Kasumi-1 (cell line): ENCODE measurements at regions not wholly inside any gene's neighbourhood (a gene's known extent, or its start where the extent isn't known, plus 50 kb on each side); places are given as distances from the start of the nearest gene placed in this dataset.
"Not testable (repeated sequence)": the region's sequence is repeated elsewhere in the genome, so short reads cannot be mapped to it uniquely, and the experiment has no call there.

ENCODE experiments used
- DNase-seq, 2 experiments: peaks; one replicate each; lab custom pipeline; 2025; lab: John Stamatoyannopoulos, UW

DNA sequence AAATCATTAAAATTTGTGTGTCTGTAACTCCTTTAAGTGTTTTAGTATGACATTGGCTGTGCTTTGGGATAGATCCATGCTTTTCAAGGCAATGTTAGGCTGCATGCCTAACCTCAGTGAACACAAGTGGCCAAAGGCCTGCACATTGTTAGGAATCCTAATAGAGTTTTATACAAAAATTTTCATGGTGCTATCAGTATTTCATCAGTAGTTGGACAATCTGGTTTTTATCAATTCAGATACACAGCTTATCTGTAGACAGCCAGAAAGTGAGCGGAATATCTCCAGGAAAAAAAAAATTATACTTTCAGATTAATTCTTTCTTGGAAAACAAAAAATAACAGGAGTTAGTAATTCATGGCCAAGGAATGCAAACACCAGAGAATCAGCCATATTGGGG, 324.0 kb upstream of the PDE3A start:
- DNase-seq = no peak

DNA sequence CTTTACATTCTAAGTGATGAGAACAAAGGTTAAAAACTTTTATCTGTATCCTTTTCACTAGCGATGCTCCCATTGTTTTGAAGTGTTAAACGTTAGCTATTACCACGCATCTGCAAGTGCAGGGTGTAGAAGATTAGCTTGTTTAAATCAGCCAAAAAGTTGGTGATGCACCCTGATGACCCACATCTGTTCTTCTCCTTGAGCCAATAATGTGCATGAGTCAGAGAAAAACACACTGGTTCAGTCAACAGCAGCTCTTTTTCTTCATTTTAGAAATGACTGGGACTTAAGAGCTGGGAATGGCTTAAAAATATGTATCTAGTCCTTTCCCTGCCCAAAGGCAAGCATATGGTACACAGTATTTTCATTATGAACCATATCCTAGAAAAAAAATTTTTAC, 323.5 kb upstream of the PDE3A start:
- DNase-seq = no peak

DNA sequence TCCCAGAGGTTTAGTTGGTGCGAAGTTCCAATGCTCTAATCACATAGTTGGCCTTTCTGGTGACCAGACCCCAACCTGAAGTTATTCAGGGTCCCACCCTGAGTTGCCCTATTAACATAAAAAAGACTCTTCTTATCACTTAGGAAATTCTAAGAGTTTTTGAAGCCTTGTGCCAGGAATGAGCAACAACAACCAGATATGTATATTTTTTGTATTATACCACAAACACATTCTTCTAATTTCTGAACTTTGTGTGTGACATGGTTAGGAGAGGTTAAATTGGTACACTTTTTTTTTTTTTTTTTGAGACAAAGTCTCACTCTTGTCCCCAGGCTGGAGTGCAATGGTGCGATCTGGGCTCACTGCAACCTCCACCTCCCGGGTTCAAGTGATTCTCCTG, 320.4 kb upstream of the PDE3A start:
- DNase-seq = no peak

DNA sequence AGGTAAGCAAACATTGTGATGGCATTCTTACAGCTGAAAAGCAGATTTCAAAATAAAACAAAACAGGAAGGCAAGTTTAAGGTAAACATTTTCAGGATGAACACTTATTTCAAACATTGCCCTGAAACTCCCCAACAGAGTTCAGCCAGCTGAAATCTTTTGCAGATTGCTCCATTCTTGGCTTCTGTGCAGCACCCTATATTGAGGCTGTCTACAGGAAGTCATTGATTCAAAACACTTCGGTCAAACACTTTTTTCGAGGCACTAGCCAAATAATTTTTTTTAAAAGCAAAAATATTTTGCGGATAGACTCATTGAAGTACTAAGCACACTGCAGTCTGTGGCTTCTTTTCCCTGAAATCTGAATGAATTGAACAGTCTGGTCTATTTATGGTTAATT, 318.1 kb upstream of the PDE3A start:
- DNase-seq = no peak

DNA sequence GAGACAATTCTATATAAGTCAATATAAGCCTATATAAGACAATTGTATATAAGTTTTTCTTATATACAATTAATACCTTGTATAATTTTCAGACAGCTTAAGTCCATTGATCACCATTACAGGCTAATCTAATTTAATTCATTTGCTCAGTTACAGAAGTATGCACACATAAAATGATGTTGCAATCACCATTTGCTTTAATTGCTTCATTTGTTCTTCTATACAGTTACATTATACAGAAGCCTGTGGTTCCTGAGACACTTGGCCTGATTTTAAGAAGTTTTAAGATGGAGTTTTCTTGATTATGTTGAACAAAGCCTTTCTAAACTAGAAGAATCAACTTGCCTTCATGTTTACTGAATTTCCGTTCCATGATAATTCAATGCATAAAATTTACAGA, 314.6 kb upstream of the PDE3A start:
- DNase-seq = no peak

DNA sequence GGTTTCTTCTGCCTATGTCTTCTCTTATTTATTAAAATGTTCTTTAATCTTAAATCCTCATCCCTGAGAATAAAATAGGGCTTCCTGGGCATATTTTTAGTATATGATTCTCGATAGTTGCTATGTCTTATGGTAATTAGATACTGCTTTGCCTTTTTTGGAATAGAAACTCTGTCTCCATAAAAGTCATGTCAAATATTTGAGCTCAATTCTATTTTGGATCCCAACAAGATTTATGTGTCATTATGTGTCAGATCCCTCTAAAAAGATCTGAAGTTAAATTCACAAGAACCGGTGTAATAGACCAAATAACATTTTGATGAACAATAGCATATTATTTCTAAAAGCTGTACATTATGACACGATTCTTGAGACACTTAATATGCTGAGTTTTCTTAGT, 312.5 kb upstream of the PDE3A start:
- no peak for DNase-seq

DNA sequence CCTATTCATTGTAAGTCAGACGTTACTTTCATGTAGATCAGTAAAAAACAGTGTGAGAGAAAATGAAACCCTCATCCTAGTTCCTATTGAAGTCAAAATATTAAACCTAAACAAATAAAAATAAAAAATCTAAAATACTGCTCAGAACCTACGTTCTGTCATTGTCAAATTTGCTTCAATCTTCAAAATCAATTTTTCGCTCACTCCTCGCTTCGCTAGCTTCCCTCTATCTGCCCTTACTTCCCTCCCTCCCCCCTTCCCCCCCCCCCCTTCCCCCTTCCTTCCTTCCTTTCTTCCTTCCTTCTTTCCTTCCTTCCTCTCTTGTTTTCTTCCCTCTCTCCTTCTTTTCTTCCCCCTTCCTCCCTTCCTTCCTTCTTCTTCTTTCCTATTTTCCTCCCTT, 310.9 kb upstream of the PDE3A start:
- DNase-seq = no peak

DNA sequence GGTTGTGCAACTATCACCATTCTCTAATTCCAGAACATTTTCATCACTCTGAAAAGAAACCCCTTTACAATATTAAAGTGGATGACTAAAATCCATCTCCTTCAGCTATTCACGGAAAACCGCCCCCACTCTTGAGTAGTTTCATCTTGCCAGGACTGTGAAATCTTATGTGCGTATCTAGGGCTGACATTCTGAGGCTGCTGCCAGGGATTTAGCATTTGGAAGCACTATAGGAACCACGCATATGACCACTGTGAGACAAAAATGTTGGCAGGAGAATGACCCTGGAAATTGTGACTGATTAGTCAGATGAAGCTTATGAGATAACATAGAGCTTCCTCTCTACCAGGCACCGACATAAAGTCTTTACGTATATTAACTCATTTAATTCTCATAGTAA, 305.2 kb upstream of the PDE3A start:
- DNase-seq = no peak

DNA sequence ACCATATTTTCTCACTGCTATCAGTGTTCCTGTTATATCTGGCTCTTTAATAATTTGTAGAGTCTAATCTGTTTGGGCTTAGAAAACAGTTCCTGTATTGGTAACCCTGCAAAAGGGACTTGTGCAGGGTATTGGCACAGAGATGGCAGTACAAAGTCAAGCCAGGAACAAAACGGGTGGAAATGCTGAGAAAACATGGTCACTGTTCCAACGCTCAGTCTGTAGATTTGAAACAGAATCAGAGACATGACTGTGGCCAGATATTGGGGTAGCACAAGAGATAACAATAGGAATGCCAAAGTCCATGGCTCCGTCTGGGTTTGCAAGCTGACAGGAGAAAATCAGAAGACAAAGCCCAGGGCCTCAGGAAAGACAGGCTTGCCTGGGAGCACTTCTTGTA, 290.7 kb upstream of the PDE3A start:
- no peak for DNase-seq

DNA sequence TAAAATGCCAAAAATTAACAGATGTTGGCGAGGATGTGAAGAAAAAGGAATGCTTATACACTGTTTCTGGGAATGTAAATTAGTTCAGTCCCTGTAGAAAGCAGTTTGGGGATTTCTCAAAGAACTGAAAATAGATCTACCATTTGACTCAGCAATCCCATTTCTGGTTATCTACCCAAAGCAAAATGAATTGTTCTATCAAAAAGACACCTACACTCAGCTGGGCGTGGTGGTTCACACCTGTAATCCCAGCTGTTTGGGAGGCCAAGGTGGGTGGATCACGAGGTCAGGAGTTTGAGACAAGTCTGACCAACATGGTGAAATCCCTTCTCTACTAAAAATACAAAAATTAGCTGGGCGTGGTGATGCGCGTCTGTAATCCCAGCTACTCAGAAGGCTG, 279.3 kb upstream of the PDE3A start:
- DNase-seq = no peak

DNA sequence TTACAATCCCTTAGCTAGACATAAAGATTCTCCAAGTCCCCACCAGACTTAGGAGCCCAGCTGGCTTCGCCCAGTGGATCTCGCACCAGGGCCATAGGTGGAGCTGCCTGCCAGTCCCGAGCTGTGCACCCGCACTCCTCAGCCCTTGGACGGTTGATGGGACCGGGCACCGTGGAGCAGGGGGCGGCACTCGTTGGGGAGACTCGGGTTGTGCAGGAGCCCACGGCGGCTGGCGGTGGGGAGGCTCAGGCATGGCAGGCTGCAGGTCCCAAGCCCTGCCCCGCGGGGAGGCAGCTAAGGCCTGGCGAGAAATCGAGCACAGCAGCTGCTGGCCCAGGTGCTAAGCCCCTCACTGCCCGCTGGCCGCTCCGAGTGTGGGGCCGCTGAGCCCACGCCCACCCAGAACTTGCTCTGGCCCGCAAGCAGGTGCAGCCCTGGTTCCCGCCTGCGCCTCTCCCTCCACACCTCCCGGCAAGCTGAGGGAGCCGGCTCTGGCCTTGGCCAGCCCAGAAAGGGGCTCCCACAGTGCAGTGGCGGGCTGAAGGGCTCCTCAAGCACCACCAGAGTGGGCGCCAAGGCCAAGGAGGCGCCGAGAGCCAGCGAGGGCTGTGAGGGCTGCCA, 275.0 kb upstream of the PDE3A start:
- DNase-seq = not testable (repeated sequence)

DNA sequence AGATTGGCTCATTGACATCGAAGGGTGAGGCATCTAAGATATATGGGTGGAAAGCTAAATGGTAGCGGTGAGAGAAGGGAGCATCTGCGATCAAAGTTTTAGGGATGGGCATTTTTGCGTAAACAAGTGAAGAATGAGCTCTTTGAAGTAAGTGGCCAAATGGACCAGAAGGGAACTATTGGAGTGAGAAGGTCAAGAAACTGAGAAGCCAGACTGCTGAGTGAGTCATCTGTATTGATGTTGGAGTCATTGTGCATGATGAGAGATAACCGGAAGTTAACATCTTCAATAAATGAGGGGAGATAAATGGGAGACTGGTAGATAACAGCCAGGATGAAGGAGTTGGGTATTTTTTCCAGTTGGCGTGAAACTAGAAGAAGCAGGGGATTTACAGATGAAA, 271.9 kb upstream of the PDE3A start:
- no peak for DNase-seq

DNA sequence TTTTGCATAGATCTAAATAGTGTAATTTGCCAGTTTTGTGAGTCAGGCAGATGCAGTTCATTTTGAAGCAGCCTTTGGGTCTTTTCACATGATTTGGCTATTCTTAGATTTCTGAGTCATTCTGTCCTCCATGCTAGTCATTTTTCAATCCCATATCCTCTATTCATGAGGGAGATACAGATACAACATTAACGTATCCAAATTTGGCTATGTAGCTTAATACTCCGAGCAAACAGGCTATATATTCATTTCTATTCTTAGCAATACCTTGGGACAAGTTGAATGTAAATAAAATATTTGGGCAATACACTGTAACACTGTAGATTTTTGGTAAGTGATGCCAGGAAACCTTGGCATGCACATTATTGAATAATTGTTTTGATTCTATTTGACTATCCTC, 270.7 kb upstream of the PDE3A start:
- no peak for DNase-seq

DNA sequence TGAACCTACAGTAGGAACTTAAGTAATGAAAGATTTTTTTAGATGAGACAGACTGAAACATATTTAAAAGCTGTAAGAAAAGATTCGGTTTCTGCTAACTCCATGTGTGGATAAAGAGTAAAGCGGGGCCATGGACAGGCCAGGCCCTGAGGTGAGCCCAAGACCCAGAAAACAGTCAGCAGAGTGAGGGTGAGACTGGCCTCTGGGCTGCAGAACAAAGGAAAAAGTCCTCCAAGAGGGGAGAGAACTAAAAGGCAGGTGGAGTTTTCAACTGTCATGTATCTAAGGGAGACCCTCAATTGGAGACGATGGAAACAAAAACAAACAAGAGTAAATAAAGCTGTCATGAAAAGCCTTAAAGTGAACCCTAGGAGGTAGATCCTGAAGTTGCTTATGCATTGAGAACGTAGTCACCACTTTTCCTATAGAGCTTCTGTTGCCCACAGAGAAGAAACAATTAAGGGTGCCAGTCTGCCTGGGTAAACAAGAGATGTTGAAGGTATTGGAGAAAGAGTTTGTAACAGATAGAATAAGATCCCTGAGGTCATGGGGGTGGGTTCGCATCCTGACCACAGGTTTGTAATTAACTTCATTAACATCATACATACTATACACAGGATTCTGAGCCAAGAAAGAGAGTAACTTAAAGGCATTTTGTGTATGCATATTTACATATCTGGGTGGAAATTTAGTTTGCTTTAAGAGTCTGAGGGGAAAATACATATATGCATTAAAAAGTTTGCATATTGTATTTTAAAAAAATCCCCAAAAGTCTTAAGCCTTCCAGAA, 268.7 kb upstream of the PDE3A start:
- no peak for DNase-seq

DNA sequence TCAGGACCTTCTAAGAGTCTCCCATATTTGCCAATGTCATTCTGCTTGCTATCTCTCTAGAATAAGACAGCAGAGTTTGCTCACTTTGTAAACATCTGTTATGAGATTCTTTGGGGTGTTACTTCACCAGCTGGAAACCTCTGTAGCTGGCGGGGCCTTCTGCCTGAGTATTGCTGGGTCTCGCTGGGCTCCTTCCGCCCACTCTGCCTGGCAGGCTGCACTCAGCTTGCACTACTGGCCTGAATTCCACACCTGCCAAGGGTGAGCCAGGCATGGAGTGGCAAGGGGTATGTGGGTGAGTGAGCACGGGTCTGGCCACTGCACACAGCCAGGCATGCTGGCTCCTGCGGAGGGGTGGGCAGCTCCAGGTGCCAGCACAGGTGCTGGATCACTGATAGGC, 267.3 kb upstream of the PDE3A start:
- DNase-seq = no peak

DNA sequence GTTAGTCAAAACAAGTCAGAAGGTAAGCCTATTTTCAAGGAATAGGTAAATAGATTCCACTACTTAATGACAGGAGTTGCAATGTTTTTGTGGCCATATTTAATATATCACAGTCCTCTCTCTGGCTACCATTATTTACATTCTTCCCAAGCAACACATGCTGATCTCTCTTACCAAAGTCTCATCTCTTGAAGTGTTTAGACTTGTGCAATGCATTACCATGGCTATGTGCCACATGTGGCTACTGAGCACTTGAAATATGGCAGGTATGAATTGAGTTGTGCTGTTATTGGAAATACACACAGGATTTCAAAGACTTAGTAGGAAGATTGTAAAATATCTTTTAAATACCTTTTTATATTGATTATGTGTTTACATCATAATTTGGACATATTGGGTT, 262.4 kb upstream of the PDE3A start:
- no peak for DNase-seq

DNA sequence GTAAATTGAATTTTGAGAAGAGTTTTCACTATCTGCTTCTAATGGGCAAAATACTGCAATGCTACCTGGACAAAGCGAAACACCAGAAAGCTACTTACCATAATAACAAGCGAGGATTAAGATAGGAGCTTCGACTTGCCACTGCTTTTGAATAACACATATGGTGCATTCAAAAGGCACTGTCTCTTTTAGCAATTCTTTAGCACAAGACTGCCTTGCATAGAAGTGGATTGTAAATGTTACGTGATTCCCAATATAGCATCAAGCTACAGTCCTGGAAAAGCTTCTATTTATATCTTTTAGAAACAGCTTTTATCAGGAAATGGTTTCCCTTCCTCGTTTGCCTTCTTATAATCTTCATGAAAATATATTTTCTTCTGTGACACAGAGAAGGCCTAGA, 258.7 kb upstream of the PDE3A start:
- no peak for DNase-seq

DNA sequence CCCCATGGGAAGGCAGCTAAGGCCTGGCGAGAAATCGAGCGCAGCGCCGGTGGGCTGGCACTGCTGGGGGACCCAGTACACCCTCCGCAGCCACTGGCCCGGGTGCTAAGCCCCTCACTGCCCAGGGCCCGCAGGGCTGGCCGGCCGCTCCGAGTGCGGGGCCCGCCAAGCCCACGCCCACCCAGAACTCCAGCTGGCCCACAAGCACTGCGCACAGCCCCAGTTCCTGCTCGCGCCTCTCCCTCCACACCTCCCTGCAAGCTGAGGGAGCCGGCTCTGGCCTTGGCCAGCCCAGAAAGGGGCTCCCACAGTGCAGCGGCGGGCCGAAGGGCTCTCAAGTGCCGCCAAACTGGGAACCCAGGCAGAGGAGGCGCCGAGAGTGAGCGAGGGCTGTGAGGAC, 253.0 kb upstream of the PDE3A start:
- DNase-seq = not testable (repeated sequence)

DNA sequence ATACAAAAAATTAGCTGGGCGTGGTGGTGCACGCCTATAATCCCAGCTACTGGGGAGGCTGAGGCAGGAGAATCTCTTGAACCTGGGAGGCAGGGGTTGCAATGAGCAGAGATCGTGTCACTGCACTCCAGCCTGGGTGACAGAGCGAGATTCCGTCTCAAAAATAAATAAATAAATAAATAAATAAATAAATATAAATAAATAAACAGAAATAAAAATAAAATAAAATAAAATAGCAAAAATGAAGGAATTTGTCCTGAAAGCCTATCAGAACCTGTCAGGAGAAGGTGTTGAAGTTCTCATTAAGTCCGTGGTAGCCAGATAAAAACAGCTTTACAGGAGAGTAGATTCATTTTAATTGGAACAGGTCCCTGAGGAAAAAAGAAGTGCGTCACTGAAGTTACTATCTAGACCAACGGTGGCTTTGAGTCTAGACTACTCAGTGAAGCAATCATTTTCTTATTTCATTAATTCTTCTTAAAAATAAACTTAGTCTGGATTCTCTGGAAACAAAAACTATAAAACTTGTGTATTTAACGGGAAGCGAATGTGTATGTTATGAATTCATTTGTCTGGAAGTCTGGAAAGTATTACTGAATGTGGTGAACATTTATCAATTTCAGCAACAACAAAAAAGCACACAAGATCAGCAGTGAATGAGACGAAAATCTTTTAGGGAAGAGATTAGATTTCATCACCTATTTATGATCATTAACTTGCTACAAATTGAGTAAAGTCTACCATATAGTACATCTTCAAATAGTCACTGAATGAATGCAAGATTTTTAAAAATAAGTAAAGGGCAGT, 248.5 kb upstream of the PDE3A start:
- DNase-seq = no peak

DNA sequence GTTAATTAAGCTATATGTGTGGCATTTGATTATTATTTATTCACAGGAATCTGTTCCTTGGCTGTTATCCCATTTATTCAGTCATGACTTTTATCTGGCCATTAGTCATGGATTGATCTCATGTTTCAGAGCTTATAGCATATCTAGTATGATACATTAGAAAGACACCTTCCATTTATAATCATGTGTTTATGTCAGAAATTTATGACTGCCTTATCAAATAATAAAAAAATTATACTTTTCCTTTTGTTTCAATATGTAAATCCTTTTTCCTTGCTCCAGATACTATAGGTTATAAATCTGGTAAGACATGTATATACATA, 248.0 kb upstream of the PDE3A start:
- no peak for DNase-seq

DNA sequence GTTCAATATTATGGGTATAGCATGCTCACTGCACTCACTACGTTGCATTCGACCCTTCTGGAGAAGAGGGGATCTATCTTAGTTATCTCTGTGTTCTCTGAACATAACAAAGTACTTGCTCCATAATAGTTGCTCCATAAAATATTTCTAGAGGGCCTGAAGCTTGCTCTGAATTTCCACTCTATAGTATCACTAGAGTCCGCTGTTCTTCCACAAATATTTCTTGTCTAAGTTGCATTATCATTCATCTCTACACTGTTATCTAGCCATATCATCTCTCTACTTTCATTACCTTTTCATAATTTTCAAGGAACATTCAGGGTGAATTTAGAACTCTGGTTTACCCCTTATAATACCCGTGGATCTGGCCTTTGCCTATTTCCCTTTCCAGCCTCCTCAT, 246.1 kb upstream of the PDE3A start:
- DNase-seq = no peak

DNA sequence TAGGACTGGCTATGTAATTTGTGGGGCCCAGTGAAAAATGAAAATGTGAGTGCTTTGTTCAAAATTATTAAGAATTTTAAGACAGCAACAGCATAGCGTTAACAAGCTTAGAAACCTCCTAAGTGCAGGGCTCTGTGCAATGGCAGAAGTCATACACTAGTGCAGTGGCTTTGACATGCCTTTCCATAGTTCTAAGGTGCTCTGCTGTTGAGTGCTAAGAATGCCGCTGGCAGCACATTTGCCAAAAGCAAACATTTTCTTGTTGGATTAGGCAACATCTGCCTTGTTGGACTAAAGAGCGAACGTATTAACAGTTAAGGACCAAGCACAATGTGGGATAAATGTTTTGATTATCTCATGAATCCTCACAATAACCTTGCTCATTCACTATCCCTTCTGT, 244.9 kb upstream of the PDE3A start:
- DNase-seq = no peak

DNA sequence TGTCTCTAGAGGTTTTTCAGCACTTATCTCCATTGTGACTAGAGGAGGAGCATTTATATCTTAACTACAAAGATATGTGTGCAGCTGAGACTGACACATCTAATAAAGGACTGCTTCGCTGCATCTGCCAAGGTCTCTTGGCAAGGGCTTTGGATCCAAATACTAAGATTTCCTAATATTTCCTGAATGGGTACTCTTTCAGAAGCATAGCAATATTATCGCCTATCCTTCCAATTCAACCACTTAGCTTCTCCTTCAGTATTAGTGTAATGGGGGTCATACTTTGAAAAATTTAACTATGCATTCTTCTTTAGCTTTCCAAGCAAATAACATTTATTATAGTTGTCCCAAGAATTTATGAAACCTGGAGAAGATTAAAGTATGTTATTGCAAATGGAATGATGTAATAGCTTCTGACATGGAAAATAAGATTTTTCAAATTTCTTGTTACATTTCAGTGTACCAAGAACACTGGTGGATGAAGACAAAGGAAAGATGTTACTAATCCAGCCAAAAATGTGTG, 243.0 kb upstream of the PDE3A start:
- DNase-seq = no peak
